Uterus (tissue), 3 donors: ENCODE measurements at regions not wholly inside any gene's neighbourhood (a gene's known extent, or its start where the extent isn't known, plus 50 kb on each side); places are given as distances from the start of the nearest gene placed in this dataset.

Experiments
- DNase-seq, 2 donors: peaks; one replicate each; pipeline ENCODE4 v3.0.0-alpha.2; 2019 to 2020
- H3K27ac ChIP-seq, 2 donors: fragments of 200-600 bp; sonication (generic); 1 replicate in 1 of 2; 2 replicates in 1 of 2; pipeline ENCODE4 v1.5.1; 2016 to 2018
- H3K27me3 ChIP-seq, 2 donors: fragments of 200-600 bp; sonication (generic); one replicate each; pipeline ENCODE4 v1.5.1; 2018 to 2019; ENCODE audit warnings: control low read depth in 1 of 2
- H3K36me3 ChIP-seq, 2 donors: fragments of 200-600 bp; sonication (generic); one replicate each; pipeline ENCODE4 v1.5.1; 2019; ENCODE audit warnings: control low read depth in 1 of 2
- H3K4me1 ChIP-seq, 2 donors: fragments of 200-600 bp; sonication (generic); one replicate each; pipeline ENCODE4 v1.5.1; 2018 to 2019; ENCODE audit warnings: control low read depth in 1 of 2
- H3K4me3 ChIP-seq, 2 donors: fragments of 200-600 bp; sonication (generic); 1 replicate in 1 of 2; 2 replicates in 1 of 2; pipeline ENCODE4 v1.5.1; 2018 to 2019; ENCODE audit warnings: mild to moderate bottlenecking in 1 of 2
- H3K9me3 ChIP-seq, 2 donors: fragments of 200-600 bp; sonication (generic); one replicate each; pipeline ENCODE4 v1.5.1; 2019; ENCODE audit warnings: control low read depth in 1 of 2
- CTCF ChIP-seq, 4 experiments: fragments of 200-600 bp in 2 of 4; fragments of 450-650 bp in 2 of 4; sonication (generic) in 2 of 4; IDR thresholded peaks; one replicate each; pipeline ENCODE4 v1.5.1; 2016 to 2019; ENCODE audit warnings: antibody characterized with exemption in 4 of 4, mild to moderate bottlenecking in 2 of 4, moderate library complexity in 1 of 4
- POLR2A ChIP-seq, 2 donors: fragments of 450-650 bp; IDR thresholded peaks; one replicate each; pipeline ENCODE4 v1.6.1; 2016; ENCODE audit warnings: antibody characterized with exemption in 2 of 2, mild to moderate bottlenecking in 1 of 2, moderate library complexity in 1 of 2
- intact Hi-C: fragments of 100-400 bp; cut with DNase I; formaldehyde crosslinking; loops from one replicate; pipeline ENCODE4 v1.15.1; 2023; ENCODE audit warnings: low total_unique reads
- donor health status: DM: yes; HTN: yes; CAD: no.

- Histone ChIP-seq H3K9me3 (no peaks in the 10 kb centered on the region), H3K27me3 (no peaks in the 10 kb centered on the region), H3K4me3 (no peak overlapping the region), H3K36me3 (no peaks in the 10 kb centered on the region), H3K27ac (no peak overlapping the region), H3K4me1 (no peaks in the 10 kb centered on the region)
- no peak for DNase-seq
- intact Hi-C loops: no loop called here
- TF ChIP-seq POLR2A (IDR thresholded peaks at IDR 0.05) (no peak), CTCF (IDR thresholded peaks at IDR 0.05) (no peak)
Measured at GRCh38 chr2:128646091-128646490, 327.4 kb upstream of the HS6ST1 start.

DNA sequence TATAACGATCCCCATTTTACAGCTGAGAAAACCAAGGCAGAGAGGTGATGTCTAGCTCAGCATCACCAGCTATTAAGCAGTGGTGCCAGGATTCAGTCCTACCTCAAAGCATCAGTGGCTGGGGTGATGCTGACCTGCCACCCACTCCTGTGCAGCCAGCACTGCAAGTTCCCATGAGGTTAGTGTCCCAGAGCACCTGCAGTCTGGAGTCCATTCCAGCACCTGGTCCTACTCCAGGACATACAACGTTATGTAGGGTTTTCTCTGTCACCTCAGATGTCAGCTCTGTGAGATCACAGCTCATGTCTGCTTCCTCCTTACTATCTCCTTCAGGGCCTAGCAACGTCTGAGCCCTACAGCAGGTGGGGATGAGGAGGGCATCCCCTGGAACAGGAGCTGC is 328.0 kb upstream of the HS6ST1 start:
- H3K4me3 ChIP-seq: no peak overlapping the region
- intact Hi-C loops: no loop called here
- H3K27ac ChIP-seq: no peak overlapping the region
- H3K4me1 ChIP-seq: no peaks in the 10 kb centered on the region
- H3K36me3 ChIP-seq: no peaks in the 10 kb centered on the region
- H3K27me3 ChIP-seq: no peaks in the 10 kb centered on the region
- TF ChIP-seq POLR2A (IDR thresholded peaks at IDR 0.05): no peak
- TF ChIP-seq CTCF (IDR thresholded peaks at IDR 0.05): no peak
- H3K9me3 ChIP-seq: no peaks in the 10 kb centered on the region
- no peak for DNase-seq

DNA sequence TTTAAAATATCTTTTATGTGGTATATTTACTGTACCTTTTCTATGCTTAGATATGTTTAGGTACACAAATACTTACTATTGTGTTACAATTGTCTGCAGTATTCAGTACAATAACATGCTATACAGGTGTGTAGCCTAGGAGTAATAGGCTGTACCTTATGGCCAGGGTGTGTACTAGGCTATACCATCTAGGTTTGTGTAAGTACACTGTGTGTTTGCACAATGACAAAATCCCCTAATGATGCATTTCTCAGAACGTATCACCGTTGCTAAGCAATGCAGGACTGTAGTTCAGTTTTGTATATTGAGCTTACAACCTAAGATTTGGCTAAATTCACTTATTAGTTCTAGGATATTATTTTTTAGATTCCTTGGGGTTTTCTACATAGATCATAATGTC is 332.3 kb upstream of the HS6ST1 start:
- intact Hi-C loops: no loop called here
- no peaks in the 10 kb centered on the region for H3K36me3 ChIP-seq
- DNase-seq: no peak
- no peaks in the 10 kb centered on the region for H3K9me3 ChIP-seq
- H3K27ac ChIP-seq: no peak overlapping the region
- no peaks in the 10 kb centered on the region for H3K4me1 ChIP-seq
- no peak overlapping the region for H3K4me3 ChIP-seq
- no peaks in the 10 kb centered on the region for H3K27me3 ChIP-seq
- TF ChIP-seq CTCF (IDR thresholded peaks at IDR 0.05): no peak
- TF ChIP-seq POLR2A (IDR thresholded peaks at IDR 0.05): no peak

DNA sequence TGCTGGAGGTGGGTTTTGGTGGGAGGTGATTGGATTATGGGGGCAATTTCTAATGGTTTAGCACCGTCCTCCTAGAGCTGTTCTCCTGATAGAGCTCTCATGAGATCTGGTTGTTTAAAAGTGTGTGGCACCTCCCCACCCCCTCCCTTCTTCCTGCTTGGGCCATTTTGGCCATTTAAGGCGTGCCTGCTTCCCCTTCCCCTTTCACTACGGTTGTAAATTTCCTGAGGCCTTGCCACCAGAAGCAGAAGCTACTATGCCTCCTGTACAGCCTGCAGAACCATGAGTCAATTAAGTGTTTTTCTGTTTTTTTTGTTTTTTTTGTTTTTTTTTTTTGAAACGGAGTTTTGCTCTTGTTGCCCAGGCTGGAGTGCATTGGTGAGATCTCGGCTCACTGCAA is 335.7 kb upstream of the HS6ST1 start:
- Histone ChIP-seq H3K4me3 (no peak overlapping the region), H3K9me3 (no peaks in the 10 kb centered on the region), H3K4me1 (no peaks in the 10 kb centered on the region), H3K27ac (no peak overlapping the region), H3K27me3 (no peaks in the 10 kb centered on the region), H3K36me3 (no peaks in the 10 kb centered on the region)
- intact Hi-C loops: no loop called here
- no peak for TF ChIP-seq POLR2A (IDR thresholded peaks at IDR 0.05)
- no peak for TF ChIP-seq CTCF (IDR thresholded peaks at IDR 0.05)
- DNase-seq: no peak

- TF ChIP-seq POLR2A (IDR thresholded peaks at IDR 0.05) (no peak), CTCF (IDR thresholded peaks at IDR 0.05) (no peak)
- Histone ChIP-seq H3K9me3 (no peaks in the 10 kb centered on the region), H3K27me3 (no peaks in the 10 kb centered on the region), H3K4me3 (no peak overlapping the region), H3K36me3 (no peaks in the 10 kb centered on the region), H3K4me1 (no peaks in the 10 kb centered on the region), H3K27ac (no peak overlapping the region)
- DNase-seq: no peak
- intact Hi-C loops: no loop called here
Measured at GRCh38 chr2:128660836-128661235, 342.2 kb upstream of the HS6ST1 start.
